CD4-positive, alpha-beta memory T cell (primary cell): ENCODE measurements at regions not wholly inside any gene's neighbourhood (a gene's known extent, or its start where the extent isn't known, plus 50 kb on each side); places are given as distances from the start of the nearest gene placed in this dataset.
A peak's percentile ranks its signal among the peaks of the same experiment; 100 is the strongest.

Source experiments
- CTCF ChIA-PET: fragments of 350-600 bp; sonication (Branson Sonifier 250); formaldehyde crosslinking; loops from one replicate; lab custom pipeline; 2021; ENCODE audit warnings: inconsistent platforms; ENCODE audit not compliant: partially characterized antibody; lab: Charles Lee
- POLR2A ChIA-PET: fragments of 350-600 bp; sonication (Branson Sonifier 250); formaldehyde crosslinking; loops from one replicate; lab custom pipeline; 2021; ENCODE audit not compliant: partially characterized antibody; lab: Charles Lee
- DNase-seq, 5 donors: peaks; one replicate each; pipeline versions ENCODE4 v3.0.0 to v3.0.0-alpha.2; 2020 to 2022; ENCODE audit warnings: mixed read lengths in 1 of 5
- H3K27ac ChIP-seq: one replicate; pipeline ENCODE4 v1.7.0; 2013; ENCODE audit warnings: low read depth, low read length
- H3K27me3 ChIP-seq: 2 replicates; pipeline ENCODE4 v1.7.0; 2013; ENCODE audit warnings: mild to moderate bottlenecking, low read length, moderate library complexity; ENCODE audit not compliant: insufficient read depth
- H3K36me3 ChIP-seq: 2 replicates; pipeline ENCODE4 v1.7.0; 2013; ENCODE audit warnings: mild to moderate bottlenecking, low read length, moderate library complexity; ENCODE audit not compliant: insufficient read depth
- H3K4me1 ChIP-seq: 2 replicates; pipeline ENCODE4 v1.7.0; 2013; ENCODE audit warnings: mild to moderate bottlenecking, low read length, moderate library complexity; ENCODE audit not compliant: insufficient read depth
- H3K4me3 ChIP-seq, 2 donors: one replicate each; pipeline ENCODE4 v1.7.0; 2013; ENCODE audit warnings: low read length in 2 of 2, mild to moderate bottlenecking in 1 of 2
- H3K9me3 ChIP-seq, 2 donors: one replicate each; pipeline ENCODE4 v1.7.0; 2013; ENCODE audit warnings: low read length in 2 of 2, control low read depth in 1 of 2; ENCODE audit not compliant: control insufficient read depth in 1 of 2
- H3K27ac Mint-ChIP-seq, 7 donors: one replicate each; pipeline ENCODE4 v1.8.0; 2020 to 2021; ENCODE audit warnings: mixed read lengths in 7 of 7, mild to moderate bottlenecking in 6 of 7, inconsistent platforms in 3 of 7, moderate library complexity in 3 of 7
- H3K27me3 Mint-ChIP-seq, 2 donors: one replicate each; pipeline ENCODE4 v1.8.0; 2020 to 2021; ENCODE audit warnings: mixed read lengths in 2 of 2
- H3K36me3 Mint-ChIP-seq, 2 donors: one replicate each; pipeline ENCODE4 v1.8.0; 2020 to 2021; ENCODE audit warnings: mixed read lengths in 2 of 2, inconsistent platforms in 1 of 2, mild to moderate bottlenecking in 1 of 2
- H3K4me1 Mint-ChIP-seq, 4 donors: one replicate each; pipeline ENCODE4 v1.8.0; 2020 to 2021; ENCODE audit warnings: mixed read lengths in 4 of 4, mild to moderate bottlenecking in 1 of 4
- H3K4me3 Mint-ChIP-seq, 8 donors: one replicate each; pipeline ENCODE4 v1.8.0; 2020 to 2021; ENCODE audit warnings: mixed read lengths in 8 of 8, mild to moderate bottlenecking in 7 of 8, moderate library complexity in 6 of 8, inconsistent platforms in 3 of 8
- H3K9me3 Mint-ChIP-seq, 8 donors: one replicate each; pipeline ENCODE4 v1.8.0; 2020 to 2021; ENCODE audit warnings: mixed read lengths in 8 of 8, mild to moderate bottlenecking in 5 of 8, inconsistent platforms in 3 of 8, moderate library complexity in 1 of 8
- intact Hi-C: fragments of 100-400 bp; cut with micrococcal nuclease; formaldehyde crosslinking; loops from one replicate; pipeline ENCODE4 v1.15.1; 2023

- intact Hi-C loops = no loop called here
These were observed 125.3 kb upstream of the RXFP2 start for GRCh38 chr13:31614073-31614472.

GRCh38 chr13:31614704-31615103, 124.6 kb upstream of the RXFP2 start:
- POLR2A ChIA-PET = no interaction called here
- Mint-ChIP-seq H3K4me1 (no peaks in the 10 kb centered on the region), H3K4me3 (no peak overlapping the region), H3K27ac (no peak overlapping the region), H3K9me3 (peaks cover 0 to 8% (median 2%) of the 10 kb centered on the region in 8 donors), H3K36me3 (no peaks in the 10 kb centered on the region), H3K27me3 (no peaks in the 10 kb centered on the region)
- H3K27ac ChIP-seq = no peak overlapping the region
- H3K27me3 ChIP-seq = no peaks in the 10 kb centered on the region
- intact Hi-C loops = no loop called here
- CTCF ChIA-PET = no interaction called here
- H3K4me3 ChIP-seq = no peak overlapping the region
- H3K36me3 ChIP-seq = no peaks in the 10 kb centered on the region
- H3K4me1 ChIP-seq = no peaks in the 10 kb centered on the region
- H3K9me3 ChIP-seq = no peaks in the 10 kb centered on the region
- DNase-seq = no peak

More at GRCh38 chr13:31614073-31614472, 125.3 kb upstream of the RXFP2 start:
- Mint-ChIP-seq H3K4me1 (no peaks in the 10 kb centered on the region), H3K9me3 (peaks cover 0 to 8% (median 2%) of the 10 kb centered on the region in 8 donors), H3K4me3 (no peak overlapping the region), H3K27ac (no peak overlapping the region), H3K36me3 (no peaks in the 10 kb centered on the region), H3K27me3 (no peaks in the 10 kb centered on the region)
- POLR2A ChIA-PET = no interaction called here
- H3K9me3 ChIP-seq = no peaks in the 10 kb centered on the region
- CTCF ChIA-PET = no interaction called here
- no peaks in the 10 kb centered on the region for H3K36me3 ChIP-seq
- no peak for DNase-seq
- no peak overlapping the region for H3K27ac ChIP-seq
- no peak overlapping the region for H3K4me3 ChIP-seq
- H3K27me3 ChIP-seq = no peaks in the 10 kb centered on the region
- H3K4me1 ChIP-seq = no peaks in the 10 kb centered on the region

GRCh38 chr13:31625115-31625514, 114.2 kb upstream of the RXFP2 start:
- ChIA-PET POLR2A (no interaction called here), CTCF (no interaction called here)
- Mint-ChIP-seq H3K4me3 (no peak overlapping the region), H3K36me3 (no peaks in the 10 kb centered on the region), H3K27me3 (peaks cover 6 to 10% of the 10 kb centered on the region in 2 donors), H3K4me1 (no peaks in the 10 kb centered on the region), H3K27ac (no peak overlapping the region), H3K9me3 (peaks cover 0 to 3% (median 0%) of the 10 kb centered on the region in 8 donors)
- H3K9me3 ChIP-seq = no peaks in the 10 kb centered on the region
- H3K36me3 ChIP-seq = no peaks in the 10 kb centered on the region
- H3K4me1 ChIP-seq = no peaks in the 10 kb centered on the region
- intact Hi-C loops = no loop called here
- no peak overlapping the region for H3K27ac ChIP-seq
- no peak for DNase-seq
- H3K4me3 ChIP-seq = no peak overlapping the region
- no peaks in the 10 kb centered on the region for H3K27me3 ChIP-seq

- Mint-ChIP-seq H3K4me3 (peak overlapping the region in 1 of 8 donors; percentile 55), H3K4me1 (no peaks in the 10 kb centered on the region), H3K27me3 (peaks cover 6% of the 10 kb centered on the region in 2 donors), H3K9me3 (peaks cover 0 to 4% (median 0%) of the 10 kb centered on the region in 8 donors), H3K36me3 (no peaks in the 10 kb centered on the region), H3K27ac (no peak overlapping the region)
- no peaks in the 10 kb centered on the region for H3K36me3 ChIP-seq
- H3K27ac ChIP-seq = no peak overlapping the region
- H3K4me3 ChIP-seq = no peak overlapping the region
- CTCF ChIA-PET = no interaction called here
- no peak for DNase-seq
- POLR2A ChIA-PET = no interaction called here
- no peaks in the 10 kb centered on the region for H3K4me1 ChIP-seq
- no peaks in the 10 kb centered on the region for H3K9me3 ChIP-seq
- H3K27me3 ChIP-seq = no peaks in the 10 kb centered on the region
- intact Hi-C loops = no loop called here
These were observed 112.1 kb upstream of the RXFP2 start for GRCh38 chr13:31627097-31627845.

- no peaks in the 10 kb centered on the region for H3K36me3 Mint-ChIP-seq
- intact Hi-C loops = no loop called here
These were observed 110.1 kb upstream of the RXFP2 start for GRCh38 chr13:31629085-31629780.

GRCh38 chr13:31631071-31631470, 108.3 kb upstream of the RXFP2 start:
- DNase-seq = no peak
- Mint-ChIP-seq H3K27me3 (peaks cover 3 to 8% of the 10 kb centered on the region in 2 donors), H3K4me1 (no peaks in the 10 kb centered on the region), H3K9me3 (peaks cover 0 to 22% (median 13%) of the 10 kb centered on the region in 8 donors), H3K36me3 (no peaks in the 10 kb centered on the region), H3K27ac (no peak overlapping the region), H3K4me3 (no peak overlapping the region)
- Histone ChIP-seq H3K27me3 (no peaks in the 10 kb centered on the region), H3K4me3 (no peak overlapping the region), H3K27ac (no peak overlapping the region), H3K4me1 (no peaks in the 10 kb centered on the region), H3K9me3 (no peaks in the 10 kb centered on the region), H3K36me3 (no peaks in the 10 kb centered on the region)
- CTCF ChIA-PET = no interaction called here
- POLR2A ChIA-PET = no interaction called here
- intact Hi-C loops = no loop called here

More at GRCh38 chr13:31629085-31629780, 110.1 kb upstream of the RXFP2 start:
- Histone ChIP-seq H3K4me1 (no peaks in the 10 kb centered on the region), H3K4me3 (no peak overlapping the region), H3K36me3 (no peaks in the 10 kb centered on the region), H3K27ac (no peak overlapping the region), H3K9me3 (no peaks in the 10 kb centered on the region), H3K27me3 (no peaks in the 10 kb centered on the region)
- Mint-ChIP-seq H3K27ac (no peak overlapping the region), H3K4me1 (no peaks in the 10 kb centered on the region), H3K27me3 (peaks cover 3 to 6% of the 10 kb centered on the region in 2 donors), H3K9me3 (peaks cover 0 to 14% (median 8%) of the 10 kb centered on the region in 8 donors), H3K4me3 (no peak overlapping the region)
- no peak for DNase-seq
- POLR2A ChIA-PET = no interaction called here
- CTCF ChIA-PET = no interaction called here

GRCh38 chr13:31631746-31632145, 107.6 kb upstream of the RXFP2 start:
- Mint-ChIP-seq H3K4me1 (no peaks in the 10 kb centered on the region), H3K27me3 (peaks cover 3 to 7% of the 10 kb centered on the region in 2 donors), H3K27ac (no peak overlapping the region), H3K4me3 (no peak overlapping the region), H3K9me3 (peaks cover 2 to 29% (median 15%) of the 10 kb centered on the region in 8 donors), H3K36me3 (no peaks in the 10 kb centered on the region)
- Histone ChIP-seq H3K9me3 (no peaks in the 10 kb centered on the region), H3K36me3 (no peaks in the 10 kb centered on the region), H3K4me1 (no peaks in the 10 kb centered on the region), H3K4me3 (no peak overlapping the region), H3K27ac (no peak overlapping the region), H3K27me3 (no peaks in the 10 kb centered on the region)
- ChIA-PET CTCF (no interaction called here), POLR2A (no interaction called here)
- no peak for DNase-seq
- intact Hi-C loops = no loop called here
